ENCODE measurements at regions not wholly inside any gene's neighbourhood (a gene's known extent, or its start where the extent isn't known, plus 50 kb on each side); places are given as distances from the start of the nearest gene placed in this dataset.

DNA sequence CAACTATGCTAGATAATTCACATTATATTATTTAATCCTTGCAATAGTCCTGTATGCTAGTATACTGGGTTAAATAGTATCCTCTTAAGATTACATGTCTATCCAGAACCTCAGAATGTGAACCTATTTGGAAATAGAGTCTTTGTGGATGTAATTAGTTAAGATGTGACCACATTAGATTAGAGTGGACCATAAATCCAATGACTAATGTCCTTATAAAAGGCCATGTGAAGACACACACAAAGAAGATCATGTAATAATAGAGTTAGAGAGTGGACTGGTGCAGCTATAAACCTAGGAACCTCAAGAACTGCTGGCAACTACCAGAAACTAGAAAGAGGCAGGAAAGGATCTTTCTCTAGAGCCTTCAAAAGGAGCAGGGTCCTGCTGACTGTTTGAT lies 263.6 kb upstream of the PTGER4 start:
- no peak overlapping the region for H3K4me3 ChIP-seq (ENCODE audit: control insufficient read depth in 1 of 7, extremely low read depth in 1 of 7, insufficient read depth in 4 of 7, low read depth in 2 of 7, low read length in 6 of 7)
- CTCF ChIA-PET = no interaction called here
- no peak for DNase-seq

GRCh38 chr5:40414922-40415321 lies 264.8 kb upstream of the PTGER4 start:
- POLR2A ChIA-PET = no interaction called here
- WGBS (ENCODE audit: insufficient coverage) = 100% methylated on average over 1 of the region's 4 CpGs

More for the DNA sequence above, 263.6 kb upstream of the PTGER4 start:
- Histone ChIP-seq H3K9me3 (ENCODE audit: control extremely low read depth in 1 of 5, control insufficient read depth in 4 of 5, insufficient read depth in 2 of 5, low read depth in 1 of 5, low read length in 4 of 5) (peaks cover 0 to 4% (median 0%) of the 10 kb centered on the region in 5 experiments), H3K27ac (ENCODE audit: insufficient read depth in 1 of 2, low read depth in 1 of 2, low read length in 2 of 2, poor library complexity in 1 of 2, severe bottlenecking in 2 of 2) (no peak overlapping the region), H3K4me1 (ENCODE audit: control extremely low read depth in 1 of 4, control insufficient read depth in 4 of 4, insufficient read depth in 4 of 4, low read length in 3 of 4) (peaks cover 0 to 4% (median 2%) of the 10 kb centered on the region in 4 experiments), H3K27me3 (replicated peaks in 2 of 5; ENCODE audit: control insufficient read depth in 4 of 5, insufficient read depth in 5 of 5, low read length in 4 of 5) (no peaks in the 10 kb centered on the region), H3K36me3 (ENCODE audit: control insufficient read depth in 4 of 4, insufficient read depth in 4 of 4, low read length in 3 of 4) (no peaks in the 10 kb centered on the region)
- POLR2A ChIA-PET = no interaction called here

DNA sequence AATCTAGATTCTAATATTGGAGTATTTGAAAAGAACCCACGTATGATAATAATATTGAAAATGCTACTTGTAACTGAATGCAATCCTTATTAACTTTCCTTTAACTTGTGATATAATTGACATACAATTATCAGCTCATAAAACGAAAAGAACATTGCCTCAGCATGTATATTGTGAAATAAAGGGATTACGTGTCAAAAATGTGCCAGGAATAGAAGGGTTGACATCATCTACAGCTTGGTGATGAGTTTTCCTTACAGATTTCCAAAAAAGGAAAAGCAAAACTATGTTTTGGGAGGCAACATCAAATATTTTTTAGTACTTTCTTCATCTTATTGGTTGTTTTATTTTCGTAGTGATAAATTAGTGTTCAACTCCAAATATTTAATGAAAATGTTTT lies 266.0 kb upstream of the PTGER4 start:
- CTCF ChIA-PET = no interaction called here
- Histone ChIP-seq H3K9me3 (ENCODE audit: control extremely low read depth in 1 of 5, control insufficient read depth in 4 of 5, insufficient read depth in 2 of 5, low read depth in 1 of 5, low read length in 4 of 5) (peaks cover 0 to 4% (median 0%) of the 10 kb centered on the region in 5 experiments), H3K36me3 (ENCODE audit: control insufficient read depth in 4 of 4, insufficient read depth in 4 of 4, low read length in 3 of 4) (no peaks in the 10 kb centered on the region), H3K27me3 (replicated peaks in 2 of 5; ENCODE audit: control insufficient read depth in 4 of 5, insufficient read depth in 5 of 5, low read length in 4 of 5) (no peaks in the 10 kb centered on the region), H3K4me1 (ENCODE audit: control extremely low read depth in 1 of 4, control insufficient read depth in 4 of 4, insufficient read depth in 4 of 4, low read length in 3 of 4) (peaks cover 13 to 24% (median 18%) of the 10 kb centered on the region in 4 experiments), H3K27ac (ENCODE audit: insufficient read depth in 1 of 2, low read depth in 1 of 2, low read length in 2 of 2, poor library complexity in 1 of 2, severe bottlenecking in 2 of 2) (no peak overlapping the region), H3K4me3 (ENCODE audit: control insufficient read depth in 1 of 7, extremely low read depth in 1 of 7, insufficient read depth in 4 of 7, low read depth in 2 of 7, low read length in 6 of 7) (no peak overlapping the region)
- WGBS (ENCODE audit: insufficient coverage) = no CpG with 5 or more reads among the region's 4 CpGs
- no peak for DNase-seq
- POLR2A ChIA-PET = no interaction called here

More at GRCh38 chr5:40414922-40415321, 264.8 kb upstream of the PTGER4 start:
- CTCF ChIA-PET = interaction anchor here (1.3 kb wide), 1 partner anchor 11 kb away, joined by 3 read pairs; no protein-coding TSS in a partner anchor
- DNase-seq = no peak
- Histone ChIP-seq H3K27ac (ENCODE audit: insufficient read depth in 1 of 2, low read depth in 1 of 2, low read length in 2 of 2, poor library complexity in 1 of 2, severe bottlenecking in 2 of 2) (no peak overlapping the region), H3K36me3 (ENCODE audit: control insufficient read depth in 4 of 4, insufficient read depth in 4 of 4, low read length in 3 of 4) (no peaks in the 10 kb centered on the region), H3K27me3 (replicated peaks in 2 of 5; ENCODE audit: control insufficient read depth in 4 of 5, insufficient read depth in 5 of 5, low read length in 4 of 5) (no peaks in the 10 kb centered on the region), H3K4me3 (ENCODE audit: control insufficient read depth in 1 of 7, extremely low read depth in 1 of 7, insufficient read depth in 4 of 7, low read depth in 2 of 7, low read length in 6 of 7) (no peak overlapping the region), H3K4me1 (ENCODE audit: control extremely low read depth in 1 of 4, control insufficient read depth in 4 of 4, insufficient read depth in 4 of 4, low read length in 3 of 4) (peaks cover 6 to 15% (median 11%) of the 10 kb centered on the region in 4 experiments), H3K9me3 (ENCODE audit: control extremely low read depth in 1 of 5, control insufficient read depth in 4 of 5, insufficient read depth in 2 of 5, low read depth in 1 of 5, low read length in 4 of 5) (peaks cover 0 to 4% (median 0%) of the 10 kb centered on the region in 5 experiments)

DNA sequence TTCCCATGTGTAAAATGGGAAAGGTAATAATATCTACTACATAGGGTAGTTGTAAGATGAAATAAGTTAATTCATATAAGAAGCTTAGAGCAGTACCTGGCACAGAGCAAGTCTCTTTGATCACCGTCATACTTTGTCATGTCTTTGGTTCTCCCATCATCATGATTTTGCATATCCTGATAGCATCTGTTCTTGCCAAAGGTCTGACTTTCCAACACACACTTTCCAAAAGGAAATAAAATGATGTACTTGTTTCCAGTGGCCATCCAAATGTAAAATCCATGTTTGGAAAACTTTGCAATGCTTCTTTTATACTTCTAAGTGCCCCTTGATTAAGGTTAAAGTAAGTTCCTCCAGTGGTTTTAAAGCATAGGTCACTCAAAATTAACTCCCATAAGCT lies 266.9 kb upstream of the PTGER4 start:
- WGBS (ENCODE audit: insufficient coverage) = 100% methylated on average over 1 of the region's 1 CpG

GRCh38 chr5:40410964-40411635 lies 268.6 kb upstream of the PTGER4 start:
- H3K36me3 ChIP-seq (ENCODE audit: control insufficient read depth in 4 of 4, insufficient read depth in 4 of 4, low read length in 3 of 4) = no peaks in the 10 kb centered on the region
- CTCF ChIA-PET = interaction anchor here (0.6 to 3.0 kb wide), 9 partner anchors 10 to 269 kb away, joined by 3 to 9 read pairs (median 4); partner anchors contain the start of gene PTGER4
- POLR2A ChIA-PET = interaction anchor here (1.6 kb wide), 1 partner anchor 269 kb away, joined by 10 read pairs; the partner anchor contains the start of gene PTGER4
- no peaks in the 10 kb centered on the region for H3K9me3 ChIP-seq (ENCODE audit: control extremely low read depth in 1 of 5, control insufficient read depth in 4 of 5, insufficient read depth in 2 of 5, low read depth in 1 of 5, low read length in 4 of 5)
- peaks cover 20 to 35% (median 29%) of the 10 kb centered on the region in 4 experiments for H3K4me1 ChIP-seq (ENCODE audit: control extremely low read depth in 1 of 4, control insufficient read depth in 4 of 4, insufficient read depth in 4 of 4, low read length in 3 of 4)
- WGBS (ENCODE audit: insufficient coverage) = 86% methylated on average over 2 of the region's 3 CpGs
- peak overlapping the region; percentile 8 to 71 for H3K27ac ChIP-seq (ENCODE audit: insufficient read depth in 1 of 2, low read depth in 1 of 2, low read length in 2 of 2, poor library complexity in 1 of 2, severe bottlenecking in 2 of 2)
- DNase-seq = peak; percentile 10 to 63 (median 50)
- no peak overlapping the region for H3K4me3 ChIP-seq (ENCODE audit: control insufficient read depth in 1 of 7, extremely low read depth in 1 of 7, insufficient read depth in 4 of 7, low read depth in 2 of 7, low read length in 6 of 7)
- H3K27me3 ChIP-seq (replicated peaks in 2 of 5; ENCODE audit: control insufficient read depth in 4 of 5, insufficient read depth in 5 of 5, low read length in 4 of 5) = no peaks in the 10 kb centered on the region

More for the DNA sequence above, 266.9 kb upstream of the PTGER4 start:
- Histone ChIP-seq H3K9me3 (ENCODE audit: control extremely low read depth in 1 of 5, control insufficient read depth in 4 of 5, insufficient read depth in 2 of 5, low read depth in 1 of 5, low read length in 4 of 5) (no peaks in the 10 kb centered on the region), H3K27ac (ENCODE audit: insufficient read depth in 1 of 2, low read depth in 1 of 2, low read length in 2 of 2, poor library complexity in 1 of 2, severe bottlenecking in 2 of 2) (no peak overlapping the region), H3K4me3 (ENCODE audit: control insufficient read depth in 1 of 7, extremely low read depth in 1 of 7, insufficient read depth in 4 of 7, low read depth in 2 of 7, low read length in 6 of 7) (no peak overlapping the region), H3K27me3 (replicated peaks in 2 of 5; ENCODE audit: control insufficient read depth in 4 of 5, insufficient read depth in 5 of 5, low read length in 4 of 5) (no peaks in the 10 kb centered on the region), H3K4me1 (ENCODE audit: control extremely low read depth in 1 of 4, control insufficient read depth in 4 of 4, insufficient read depth in 4 of 4, low read length in 3 of 4) (peaks cover 13 to 24% (median 18%) of the 10 kb centered on the region in 4 experiments), H3K36me3 (ENCODE audit: control insufficient read depth in 4 of 4, insufficient read depth in 4 of 4, low read length in 3 of 4) (no peaks in the 10 kb centered on the region)
- DNase-seq = no peak
- CTCF ChIA-PET = interaction anchor here (1.0 to 3.0 kb wide), 4 partner anchors 11 to 49 kb away, joined by 3 to 9 read pairs (median 4); no protein-coding TSS in a partner anchor
- POLR2A ChIA-PET = no interaction called here

DNA sequence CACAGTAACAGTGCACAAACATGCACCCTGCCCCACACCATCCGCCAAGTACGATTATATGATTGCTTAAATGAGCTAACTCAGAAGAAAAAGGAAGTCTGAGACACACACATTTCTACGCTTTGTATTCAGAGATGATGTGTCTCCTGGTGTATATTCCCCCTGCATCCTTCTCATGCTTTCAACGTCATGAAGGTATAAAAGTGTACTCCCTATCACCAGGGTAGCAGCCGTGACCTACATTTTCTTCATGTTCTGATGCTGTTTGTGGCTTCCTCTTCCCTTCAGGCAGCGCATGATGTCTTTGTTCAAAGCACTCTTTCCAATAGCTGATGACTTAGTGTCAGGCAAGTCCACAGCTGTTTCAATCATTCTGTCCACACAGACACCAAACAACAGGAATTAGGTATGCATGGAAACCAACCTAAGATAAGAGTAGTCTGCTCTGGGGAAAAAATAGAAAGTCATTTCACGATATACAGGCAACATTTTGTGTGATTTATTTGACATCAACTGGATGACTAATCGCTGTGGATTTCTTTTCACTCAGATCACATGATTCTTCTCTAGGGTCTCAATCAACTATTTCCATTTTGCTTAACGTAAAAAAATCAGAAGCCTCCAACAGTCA lies 269.4 kb upstream of the PTGER4 start:
- 0% methylated on average over 5 of the region's 9 CpGs for WGBS (ENCODE audit: insufficient coverage)
- peak; percentile 87 to 97 (median 95) for DNase-seq
- Histone ChIP-seq H3K27ac (ENCODE audit: insufficient read depth in 1 of 2, low read depth in 1 of 2, low read length in 2 of 2, poor library complexity in 1 of 2, severe bottlenecking in 2 of 2) (peak overlapping the region; percentile 10 to 71), H3K4me3 (ENCODE audit: control insufficient read depth in 1 of 7, extremely low read depth in 1 of 7, insufficient read depth in 4 of 7, low read depth in 2 of 7, low read length in 6 of 7) (peak overlapping the region in 3 of 7 experiments; percentile 12 to 62 (median 21)), H3K27me3 (replicated peaks in 2 of 5; ENCODE audit: control insufficient read depth in 4 of 5, insufficient read depth in 5 of 5, low read length in 4 of 5) (no peaks in the 10 kb centered on the region), H3K36me3 (ENCODE audit: control insufficient read depth in 4 of 4, insufficient read depth in 4 of 4, low read length in 3 of 4) (no peaks in the 10 kb centered on the region), H3K4me1 (ENCODE audit: control extremely low read depth in 1 of 4, control insufficient read depth in 4 of 4, insufficient read depth in 4 of 4, low read length in 3 of 4) (peaks cover 23 to 41% (median 33%) of the 10 kb centered on the region in 4 experiments), H3K9me3 (ENCODE audit: control extremely low read depth in 1 of 5, control insufficient read depth in 4 of 5, insufficient read depth in 2 of 5, low read depth in 1 of 5, low read length in 4 of 5) (no peaks in the 10 kb centered on the region)
- POLR2A ChIA-PET = interaction anchor here (1.6 kb wide), 1 partner anchor 270 kb away, joined by 10 read pairs; the partner anchor contains the start of gene PTGER4
- CTCF ChIA-PET = interaction anchor here (0.6 to 3.0 kb wide), 6 partner anchors 9 to 270 kb away, joined by 4 to 9 read pairs (median 4); partner anchors contain the start of gene PTGER4

All from common myeloid progenitor, CD34-positive (primary cell).